GM03348 (cell line): ENCODE measurements at regions not wholly inside any gene's neighbourhood (a gene's known extent, or its start where the extent isn't known, plus 50 kb on each side); places are given as distances from the start of the nearest gene placed in this dataset.
"Not testable (repeated sequence)": the region's sequence is repeated elsewhere in the genome, so short reads cannot be mapped to it uniquely, and the experiment has no call there.

Experiments used
- DNase-seq: peaks from one replicate; pipeline ENCODE4 v3.0.0; 2012; ENCODE audit warnings: low spot score

- no peak for DNase-seq
Observed at GRCh38 chr3:107468782-107469181, 54.0 kb upstream of the BBX start.

- not testable (repeated sequence) for DNase-seq
Observed at GRCh38 chr3:107470496-107470895, 52.3 kb upstream of the BBX start.
